ENCODE measurements at regions not wholly inside any gene's neighbourhood (a gene's known extent, or its start where the extent isn't known, plus 50 kb on each side); places are given as distances from the start of the nearest gene placed in this dataset.
"Not testable (repeated sequence)": the region's sequence is repeated elsewhere in the genome, so short reads cannot be mapped to it uniquely, and the experiment has no call there.

DNA sequence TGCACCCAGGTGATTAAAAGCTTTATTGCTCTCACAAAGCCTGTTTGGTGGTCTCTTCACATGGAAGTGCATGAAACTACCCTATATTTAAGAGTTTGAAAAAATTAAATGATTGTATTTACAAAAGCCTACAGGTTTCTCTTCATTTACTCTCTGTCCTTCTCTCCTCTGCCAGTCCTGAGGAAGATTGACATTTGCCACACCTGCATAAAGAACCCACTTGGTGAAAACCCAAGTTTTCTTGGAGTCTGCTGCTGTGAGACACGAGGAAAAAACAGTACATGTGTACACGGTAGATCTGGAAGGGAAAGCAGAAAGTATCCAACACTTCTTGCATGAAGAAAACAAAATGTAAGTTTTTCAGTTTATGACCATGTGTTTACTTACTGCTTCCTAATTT, 994.4 kb upstream of the POT1 start:
- Histone ChIP-seq H3K4me1 (ENCODE audit: insufficient read depth) (no peaks in the 10 kb centered on the region), H4K20me1 (ENCODE audit: insufficient read depth, poor library complexity, severe bottlenecking) (no peaks in the 10 kb centered on the region), H3K36me3 (replicated peaks; ENCODE audit: insufficient read depth, low read depth) (no peaks in the 10 kb centered on the region), H2AFZ (no peak overlapping the region), H3K27me3 (no peaks in the 10 kb centered on the region), H3K27ac (no peak overlapping the region), H3K79me2 (no peaks in the 10 kb centered on the region), H3K4me3 (no peak overlapping the region), H3K4me2 (no peak overlapping the region), H3K9me3 (ENCODE audit: low read depth) (no peaks in the 10 kb centered on the region), H3K9me2 (replicated peaks; ENCODE audit: insufficient read depth) (no peaks in the 10 kb centered on the region)
- TF ChIP-seq EZH2phosphoT487 (IDR thresholded peaks at IDR 0.05; ENCODE audit: low read depth, severe bottlenecking, unreplicated experiment): no peak
- TF ChIP-seq EZH2 (IDR thresholded peaks at IDR 0.05; ENCODE audit: borderline replicate concordance): no peak
- TF ChIP-seq, protein P1, sequence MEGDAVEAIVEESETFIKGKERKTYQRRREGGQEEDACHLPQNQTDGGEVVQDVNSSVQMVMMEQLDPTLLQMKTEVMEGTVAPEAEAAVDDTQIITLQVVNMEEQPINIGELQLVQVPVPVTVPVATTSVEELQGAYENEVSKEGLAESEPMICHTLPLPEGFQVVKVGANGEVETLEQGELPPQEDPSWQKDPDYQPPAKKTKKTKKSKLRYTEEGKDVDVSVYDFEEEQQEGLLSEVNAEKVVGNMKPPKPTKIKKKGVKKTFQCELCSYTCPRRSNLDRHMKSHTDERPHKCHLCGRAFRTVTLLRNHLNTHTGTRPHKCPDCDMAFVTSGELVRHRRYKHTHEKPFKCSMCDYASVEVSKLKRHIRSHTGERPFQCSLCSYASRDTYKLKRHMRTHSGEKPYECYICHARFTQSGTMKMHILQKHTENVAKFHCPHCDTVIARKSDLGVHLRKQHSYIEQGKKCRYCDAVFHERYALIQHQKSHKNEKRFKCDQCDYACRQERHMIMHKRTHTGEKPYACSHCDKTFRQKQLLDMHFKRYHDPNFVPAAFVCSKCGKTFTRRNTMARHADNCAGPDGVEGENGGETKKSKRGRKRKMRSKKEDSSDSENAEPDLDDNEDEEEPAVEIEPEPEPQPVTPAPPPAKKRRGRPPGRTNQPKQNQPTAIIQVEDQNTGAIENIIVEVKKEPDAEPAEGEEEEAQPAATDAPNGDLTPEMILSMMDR (IDR thresholded peaks at IDR 0.05; ENCODE audit: poor library complexity): no peak
- DNase-seq (ENCODE audit: low spot score): no peak
- WGBS (ENCODE audit: low lambda C conversion rate, missing lambda C conversion rate): 56% methylated on average over 2 of the region's 2 CpGs

DNA sequence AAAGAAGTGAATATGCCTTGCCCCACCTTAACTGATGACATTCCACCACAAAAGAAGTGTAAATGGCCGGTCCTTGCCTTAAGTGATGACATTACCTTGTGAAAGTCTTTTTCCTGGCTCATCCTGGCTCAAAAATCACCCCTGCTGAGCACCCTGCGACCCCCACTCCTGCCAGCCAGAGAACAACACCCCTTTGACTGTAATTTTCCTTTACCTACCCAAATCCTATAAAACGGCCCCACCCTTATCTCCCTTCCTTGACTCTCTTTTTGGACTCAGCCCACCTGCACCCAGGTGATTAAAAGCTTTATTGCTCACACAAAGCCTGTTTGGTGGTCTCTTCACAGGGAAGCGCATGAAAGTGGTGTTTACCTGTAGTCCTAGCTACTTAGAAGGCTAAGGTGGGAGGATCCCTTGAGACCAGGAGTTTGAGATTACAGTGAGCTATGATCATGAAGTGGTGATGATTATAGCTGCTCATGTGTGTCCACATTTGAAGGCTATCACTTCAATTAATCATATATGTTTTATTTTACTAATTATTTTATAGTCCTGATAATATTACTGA, 985.8 kb upstream of the POT1 start:
- H3K27ac ChIP-seq; H3K27me3 ChIP-seq; H3K36me3 ChIP-seq (replicated peaks; ENCODE audit: insufficient read depth, low read depth); H3K4me3 ChIP-seq; H3K79me2 ChIP-seq; H4K20me1 ChIP-seq (ENCODE audit: insufficient read depth, poor library complexity, severe bottlenecking); H3K4me2 ChIP-seq; H3K9me3 ChIP-seq (ENCODE audit: low read depth); H2AFZ ChIP-seq; H3K4me1 ChIP-seq (ENCODE audit: insufficient read depth); DNase-seq (ENCODE audit: low spot score); H3K9me2 ChIP-seq (replicated peaks; ENCODE audit: insufficient read depth): not testable (repeated sequence)
- WGBS (ENCODE audit: low lambda C conversion rate, missing lambda C conversion rate): 66% methylated on average over 4 of the region's 4 CpGs

DNA sequence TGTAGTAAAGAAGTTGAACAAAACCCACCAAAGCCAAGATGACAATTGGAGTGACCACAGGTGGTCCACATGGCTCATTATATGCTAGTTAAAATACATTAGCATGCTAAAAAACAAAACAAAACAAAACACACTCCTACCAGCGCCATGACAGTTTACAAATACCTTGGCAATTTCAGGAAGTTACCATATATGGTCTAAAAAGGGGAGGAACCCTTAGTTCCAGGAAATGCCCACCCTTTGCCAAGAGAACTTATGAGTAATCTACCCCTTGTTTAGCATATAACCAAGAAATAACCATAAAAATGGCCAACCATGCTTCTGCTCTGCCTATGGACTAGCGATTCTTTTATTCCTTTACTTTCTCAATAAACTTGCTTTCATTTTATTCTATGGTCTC, 979.1 kb upstream of the POT1 start:
- TF ChIP-seq, protein P1 (IDR thresholded peaks at IDR 0.05; ENCODE audit: poor library complexity): no peak
- no peak for TF ChIP-seq EZH2phosphoT487 (IDR thresholded peaks at IDR 0.05; ENCODE audit: low read depth, severe bottlenecking, unreplicated experiment)
- TF ChIP-seq EZH2 (IDR thresholded peaks at IDR 0.05; ENCODE audit: borderline replicate concordance): no peak
- 88% methylated on average over 2 of the region's 2 CpGs for WGBS (ENCODE audit: low lambda C conversion rate, missing lambda C conversion rate)
- no peaks in the 10 kb centered on the region for H3K79me2 ChIP-seq
- H3K4me3 ChIP-seq: no peak overlapping the region
- H3K27me3 ChIP-seq: no peaks in the 10 kb centered on the region
- H4K20me1 ChIP-seq (ENCODE audit: insufficient read depth, poor library complexity, severe bottlenecking): no peaks in the 10 kb centered on the region
- no peaks in the 10 kb centered on the region for H3K36me3 ChIP-seq (replicated peaks; ENCODE audit: insufficient read depth, low read depth)
- H2AFZ ChIP-seq: no peak overlapping the region
- no peak overlapping the region for H3K4me2 ChIP-seq
- no peaks in the 10 kb centered on the region for H3K9me2 ChIP-seq (replicated peaks; ENCODE audit: insufficient read depth)
- no peak for DNase-seq (ENCODE audit: low spot score)
- no peaks in the 10 kb centered on the region for H3K9me3 ChIP-seq (ENCODE audit: low read depth)
- no peaks in the 10 kb centered on the region for H3K4me1 ChIP-seq (ENCODE audit: insufficient read depth)
- no peak overlapping the region for H3K27ac ChIP-seq

DNA sequence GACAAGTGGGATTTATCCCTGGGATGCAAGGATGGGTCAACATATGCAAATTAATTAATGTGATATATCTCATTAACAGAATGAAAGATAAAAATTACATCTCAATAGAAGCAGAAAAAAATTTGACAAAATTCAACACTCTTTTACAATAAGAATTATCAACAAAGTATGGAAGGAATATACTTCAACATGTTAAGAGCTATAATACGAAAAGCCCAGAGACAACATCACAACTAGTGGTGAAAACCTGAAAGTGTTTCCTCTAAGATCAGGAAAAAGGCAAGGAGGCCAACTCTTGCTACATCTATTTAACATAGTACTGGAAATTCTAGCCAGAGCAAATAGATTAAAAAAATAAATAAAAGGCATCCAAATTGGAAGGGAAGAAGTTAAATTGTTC, 970.0 kb upstream of the POT1 start:
- Histone ChIP-seq H3K9me2 (replicated peaks; ENCODE audit: insufficient read depth) (no peaks in the 10 kb centered on the region), H3K9me3 (ENCODE audit: low read depth) (no peaks in the 10 kb centered on the region), H3K36me3 (replicated peaks; ENCODE audit: insufficient read depth, low read depth) (no peaks in the 10 kb centered on the region), H3K27me3 (no peaks in the 10 kb centered on the region), H3K4me1 (ENCODE audit: insufficient read depth) (no peaks in the 10 kb centered on the region), H2AFZ (no peak overlapping the region), H4K20me1 (ENCODE audit: insufficient read depth, poor library complexity, severe bottlenecking) (no peaks in the 10 kb centered on the region), H3K4me3 (no peak overlapping the region), H3K27ac (no peak overlapping the region), H3K79me2 (no peaks in the 10 kb centered on the region), H3K4me2 (no peak overlapping the region)
- WGBS (ENCODE audit: low lambda C conversion rate, missing lambda C conversion rate): 94% methylated on average over 1 of the region's 1 CpG
- TF ChIP-seq EZH2 (IDR thresholded peaks at IDR 0.05; ENCODE audit: borderline replicate concordance) (no peak), EZH2phosphoT487 (IDR thresholded peaks at IDR 0.05; ENCODE audit: low read depth, severe bottlenecking, unreplicated experiment) (no peak)
- TF ChIP-seq, protein P1 (IDR thresholded peaks at IDR 0.05; ENCODE audit: poor library complexity): no peak
- no peak for DNase-seq (ENCODE audit: low spot score)

Measured in hepatocyte (in vitro differentiated cells).